Epithelial cell of proximal tubule (primary cell): ENCODE measurements at regions not wholly inside any gene's neighbourhood (a gene's known extent, or its start where the extent isn't known, plus 50 kb on each side); places are given as distances from the start of the nearest gene placed in this dataset.

Source experiments
- DNase-seq: peaks from one replicate; pipeline ENCODE4 v3.0.0-alpha.2; 2011; ENCODE audit warnings: low read depth
- H3K4me3 ChIP-seq: 2 replicates; pipeline ENCODE4 v1.5.1; 2011; ENCODE audit warnings: low read depth, mild to moderate bottlenecking, low read length
- CTCF ChIP-seq: conservative IDR thresholded peaks from 2 replicates; pipeline ENCODE4 v1.5.1; 2012; ENCODE audit warnings: low read depth, mild to moderate bottlenecking, low read length

DNA sequence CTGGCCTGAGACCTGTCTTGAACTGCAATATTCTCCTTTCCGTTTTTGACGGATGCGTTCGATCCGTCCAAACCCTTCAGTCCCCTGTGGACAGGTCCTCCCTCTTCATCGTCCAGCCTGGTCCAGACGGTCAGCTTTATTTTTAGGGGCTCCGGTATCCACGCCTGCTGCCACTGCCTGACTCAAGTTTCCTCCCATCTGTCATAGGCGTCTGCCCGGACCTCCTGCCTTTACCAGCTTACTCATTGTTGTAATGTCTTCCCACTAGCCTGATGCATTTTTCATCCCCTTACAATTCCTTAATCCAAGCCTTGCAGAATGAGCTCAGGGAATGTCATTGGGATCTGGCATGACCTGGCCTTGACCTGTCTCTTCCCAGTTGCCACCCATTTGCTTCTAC lies 145.8 kb downstream of the TENT4A start:
- H3K4me3 ChIP-seq = no peak overlapping the region
- no peak for DNase-seq
- TF ChIP-seq CTCF = no peak

DNA sequence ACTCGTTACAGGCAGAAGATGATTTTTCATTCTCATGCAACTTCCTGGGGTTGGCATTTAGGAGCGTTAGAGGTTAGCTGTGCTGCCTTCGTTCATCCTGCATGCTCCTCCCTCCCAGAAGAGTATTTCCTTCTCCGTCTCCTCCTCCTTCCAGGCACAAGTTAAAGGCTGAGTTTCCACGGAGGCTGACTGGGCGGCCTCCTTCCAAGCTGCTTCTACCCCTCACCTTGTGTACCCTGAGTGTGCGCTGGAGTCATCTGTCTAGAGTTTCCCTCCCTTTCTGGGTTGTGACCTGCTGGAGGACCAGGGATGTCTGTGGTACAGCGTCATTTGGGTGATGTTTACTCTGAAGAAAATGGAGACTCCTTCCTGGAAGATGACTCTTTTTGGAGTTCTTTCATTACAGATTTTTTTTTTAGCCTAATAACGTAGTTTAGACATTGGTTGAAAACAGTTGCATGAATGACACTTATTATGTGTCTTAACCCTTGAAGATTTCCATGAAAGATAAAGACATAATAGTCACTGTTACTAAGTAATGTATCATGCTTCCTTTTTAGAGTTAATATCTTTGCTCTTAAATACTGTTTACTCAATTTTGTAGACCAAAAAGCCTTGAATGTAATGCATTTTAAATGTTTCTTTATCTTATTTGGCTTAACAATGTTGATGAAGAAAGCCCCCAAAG lies 146.9 kb downstream of the TENT4A start:
- no peak overlapping the region for H3K4me3 ChIP-seq
- no peak for TF ChIP-seq CTCF
- DNase-seq = no peak

- DNase-seq = no peak
- no peak overlapping the region for H3K4me3 ChIP-seq
- no peak for TF ChIP-seq CTCF
Measured at GRCh38 chr5:6861036-6861435, 147.8 kb downstream of the TENT4A start.

- no peak overlapping the region for H3K4me3 ChIP-seq
- no peak for TF ChIP-seq CTCF
- DNase-seq = no peak
Measured at GRCh38 chr5:6861667-6862066, 148.4 kb downstream of the TENT4A start.

- no peak for DNase-seq
- no peak overlapping the region for H3K4me3 ChIP-seq
- no peak for TF ChIP-seq CTCF
Measured at GRCh38 chr5:6862306-6862705, 149.1 kb downstream of the TENT4A start.

DNA sequence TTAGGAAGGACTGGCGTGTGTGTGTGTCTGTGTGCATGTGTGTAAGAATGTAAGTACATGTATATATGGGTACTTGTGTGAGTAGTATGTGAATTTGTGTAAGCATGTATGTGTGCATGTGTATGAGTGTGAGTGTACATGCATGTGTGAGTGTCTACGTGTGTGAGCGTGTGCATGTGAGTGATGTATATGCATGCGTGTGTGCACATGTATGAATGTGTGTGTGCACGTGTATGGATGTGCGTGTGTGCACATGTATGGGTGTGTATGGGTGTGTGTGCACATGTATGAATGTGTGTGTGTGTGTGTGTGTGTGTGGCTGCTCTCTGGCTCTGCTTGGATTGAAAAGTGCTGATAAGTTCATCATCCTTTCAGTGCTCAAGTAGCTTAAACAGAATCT lies 154.5 kb downstream of the TENT4A start:
- no peak for DNase-seq
- no peak overlapping the region for H3K4me3 ChIP-seq
- TF ChIP-seq CTCF = no peak

DNA sequence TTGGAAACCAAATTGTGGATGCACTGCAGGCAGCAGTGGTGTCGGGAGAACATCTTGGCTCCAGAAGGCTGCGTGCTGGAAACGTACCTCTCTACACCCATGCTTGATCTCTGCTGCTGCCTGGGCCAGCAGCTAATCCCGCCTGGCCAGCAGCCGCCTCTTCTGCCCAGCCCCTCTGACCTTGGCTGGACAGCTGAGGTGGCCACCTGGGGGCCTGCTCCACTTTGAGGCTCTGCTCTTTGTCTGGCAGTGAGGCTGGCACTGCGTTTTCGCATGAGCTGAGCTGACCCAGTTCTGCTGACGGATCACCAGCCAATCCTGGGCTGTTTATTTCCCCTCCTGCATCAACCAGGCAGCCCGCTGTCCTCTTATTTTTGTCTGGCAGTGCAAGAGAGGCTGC lies 154.9 kb downstream of the TENT4A start:
- no peak for TF ChIP-seq CTCF
- H3K4me3 ChIP-seq = no peak overlapping the region
- no peak for DNase-seq
